ENCODE measurements at regions not wholly inside any gene's neighbourhood (a gene's known extent, or its start where the extent isn't known, plus 50 kb on each side); places are given as distances from the start of the nearest gene placed in this dataset.
"Not testable (repeated sequence)": the region's sequence is repeated elsewhere in the genome, so short reads cannot be mapped to it uniquely, and the experiment has no call there.

GRCh38 chr17:6373599-6373998, 61.3 kb downstream of the AIPL1 start:
- DNase-seq (ENCODE audit: low read depth); in situ Hi-C loops (cut with HindIII; ENCODE audit: low sequenced_read_pairs); H3K4me3 ChIP-seq (ENCODE audit: low read depth, low read length): not testable (repeated sequence)

- no peak for TF ChIP-seq CTCF (IDR thresholded peaks at IDR 0.05; ENCODE audit: low read depth, low read length, missing control alignments)
- H3K4me3 ChIP-seq (ENCODE audit: low read depth, low read length): no peak overlapping the region
- in situ Hi-C loops (cut with HindIII; ENCODE audit: low sequenced_read_pairs): no loop called here
- DNase-seq (ENCODE audit: low read depth): peak; percentile 1
Observed at GRCh38 chr17:6366221-6366666, 68.7 kb downstream of the AIPL1 start.

GRCh38 chr17:6365200-6365943, 69.5 kb downstream of the AIPL1 start:
- peak; percentile 6 for DNase-seq (ENCODE audit: low read depth)
- in situ Hi-C loops (cut with HindIII; ENCODE audit: low sequenced_read_pairs): no loop called here
- H3K4me3 ChIP-seq (ENCODE audit: low read depth, low read length): no peak overlapping the region
- no peak for TF ChIP-seq CTCF (IDR thresholded peaks at IDR 0.05; ENCODE audit: low read depth, low read length, missing control alignments)

GRCh38 chr17:6361733-6362132, 73.2 kb downstream of the AIPL1 start:
- no peak overlapping the region for H3K4me3 ChIP-seq (ENCODE audit: low read depth, low read length)
- TF ChIP-seq CTCF (IDR thresholded peaks at IDR 0.05; ENCODE audit: low read depth, low read length, missing control alignments): no peak
- no peak for DNase-seq (ENCODE audit: low read depth)
- in situ Hi-C loops (cut with HindIII; ENCODE audit: low sequenced_read_pairs): no loop called here

GRCh38 chr17:6358131-6358530, 76.8 kb downstream of the AIPL1 start:
- in situ Hi-C loops (cut with HindIII; ENCODE audit: low sequenced_read_pairs): no loop called here
- H3K4me3 ChIP-seq (ENCODE audit: low read depth, low read length): no peak overlapping the region
- TF ChIP-seq CTCF (IDR thresholded peaks at IDR 0.05; ENCODE audit: low read depth, low read length, missing control alignments): no peak
- DNase-seq (ENCODE audit: low read depth): no peak

GRCh38 chr17:6356562-6356961, 78.4 kb downstream of the AIPL1 start:
- in situ Hi-C loops (cut with HindIII; ENCODE audit: low sequenced_read_pairs): no loop called here
- no peak for DNase-seq (ENCODE audit: low read depth)
- TF ChIP-seq CTCF (IDR thresholded peaks at IDR 0.05; ENCODE audit: low read depth, low read length, missing control alignments): no peak
- no peak overlapping the region for H3K4me3 ChIP-seq (ENCODE audit: low read depth, low read length)

GRCh38 chr17:6355196-6355595, 79.7 kb downstream of the AIPL1 start:
- DNase-seq (ENCODE audit: low read depth): no peak
- TF ChIP-seq CTCF (IDR thresholded peaks at IDR 0.05; ENCODE audit: low read depth, low read length, missing control alignments): no peak
- H3K4me3 ChIP-seq (ENCODE audit: low read depth, low read length): no peak overlapping the region
- in situ Hi-C loops (cut with HindIII; ENCODE audit: low sequenced_read_pairs): no loop called here
